GM12878 (cell line): ENCODE measurements at regions not wholly inside any gene's neighbourhood (a gene's known extent, or its start where the extent isn't known, plus 50 kb on each side); places are given as distances from the start of the nearest gene placed in this dataset.

ENCODE experiments used
- BCL3 ChIP-seq: IDR thresholded peaks from 2 replicates; pipeline ENCODE4 v1.6.1; 2011; ENCODE audit warnings: borderline replicate concordance, low read depth, mild to moderate bottlenecking, moderate library complexity, low read length; ENCODE audit not compliant: insufficient read depth, poor library complexity, severe bottlenecking
- CBX5 ChIP-seq: sonication (generic); IDR thresholded peaks from 2 replicates; pipeline ENCODE4 v1.6.1; 2016; ENCODE audit warnings: low read depth, moderate library complexity, mild to moderate bottlenecking, inconsistent platforms
- EP300 ChIP-seq, 2 experiments: fragments of 150-350 bp in 1 of 2; IDR thresholded peaks; 2 replicates each; pipeline ENCODE4 v1.6.1; 2011 to 2012; ENCODE audit warnings: low read depth in 2 of 2, low read length in 2 of 2, borderline replicate concordance in 1 of 2, improper control_type of control experiment in 1 of 2, inconsistent platforms in 1 of 2; ENCODE audit not compliant: control insufficient read depth in 1 of 2
- EZH2 ChIP-seq: IDR thresholded peaks from 2 replicates; pipeline ENCODE4 v1.6.1; 2012; ENCODE audit warnings: low read depth, mild to moderate bottlenecking, control low read depth, inconsistent platforms, low read length, borderline replicate concordance; ENCODE audit not compliant: control insufficient read depth
- FOS ChIP-seq: IDR thresholded peaks from 3 replicates; pipeline ENCODE4 v1.6.1; 2011; ENCODE audit warnings: borderline replicate concordance; ENCODE audit not compliant: insufficient read length; ENCODE audit errors: extremely low read depth
- SIN3A ChIP-seq: IDR thresholded peaks from 2 replicates; pipeline ENCODE4 v1.6.1; 2012; ENCODE audit warnings: low read depth, low read length, improper control_type of control experiment
- SMAD1 ChIP-seq: fragments of 450-650 bp; IDR thresholded peaks from 2 replicates; pipeline ENCODE4 v1.6.1; 2018; ENCODE audit warnings: mild to moderate bottlenecking, low read depth; ENCODE audit not compliant: partially characterized antibody
- TARDBP ChIP-seq: IDR thresholded peaks from 2 replicates; pipeline ENCODE4 v1.6.1; 2016; ENCODE audit warnings: borderline replicate concordance
- TCF7 ChIP-seq: IDR thresholded peaks from 2 replicates; pipeline ENCODE4 v1.6.1; 2014; ENCODE audit warnings: antibody characterized with exemption, borderline replicate concordance
- TF ChIP-seq, protein P1 (sequence below), 3 experiments: IDR thresholded peaks in 2 of 3; conservative IDR thresholded peaks in 1 of 3; 2 replicates each; pipeline ENCODE4 v1.5.1; 2011; ENCODE audit warnings: low read depth in 3 of 3, low read length in 3 of 3, mild to moderate bottlenecking in 3 of 3, control low read depth in 2 of 3, moderate library complexity in 2 of 3, inconsistent platforms in 1 of 3, mixed read lengths in 1 of 3; ENCODE audit not compliant: control insufficient read depth in 2 of 3, insufficient read depth in 1 of 3; ENCODE audit errors: extremely low read depth in 1 of 3

- no peak for TF ChIP-seq CBX5
- TF ChIP-seq BCL3: no peak
- no peak for TF ChIP-seq TCF7
- TF ChIP-seq SIN3A: no peak
- TF ChIP-seq, protein P1, sequence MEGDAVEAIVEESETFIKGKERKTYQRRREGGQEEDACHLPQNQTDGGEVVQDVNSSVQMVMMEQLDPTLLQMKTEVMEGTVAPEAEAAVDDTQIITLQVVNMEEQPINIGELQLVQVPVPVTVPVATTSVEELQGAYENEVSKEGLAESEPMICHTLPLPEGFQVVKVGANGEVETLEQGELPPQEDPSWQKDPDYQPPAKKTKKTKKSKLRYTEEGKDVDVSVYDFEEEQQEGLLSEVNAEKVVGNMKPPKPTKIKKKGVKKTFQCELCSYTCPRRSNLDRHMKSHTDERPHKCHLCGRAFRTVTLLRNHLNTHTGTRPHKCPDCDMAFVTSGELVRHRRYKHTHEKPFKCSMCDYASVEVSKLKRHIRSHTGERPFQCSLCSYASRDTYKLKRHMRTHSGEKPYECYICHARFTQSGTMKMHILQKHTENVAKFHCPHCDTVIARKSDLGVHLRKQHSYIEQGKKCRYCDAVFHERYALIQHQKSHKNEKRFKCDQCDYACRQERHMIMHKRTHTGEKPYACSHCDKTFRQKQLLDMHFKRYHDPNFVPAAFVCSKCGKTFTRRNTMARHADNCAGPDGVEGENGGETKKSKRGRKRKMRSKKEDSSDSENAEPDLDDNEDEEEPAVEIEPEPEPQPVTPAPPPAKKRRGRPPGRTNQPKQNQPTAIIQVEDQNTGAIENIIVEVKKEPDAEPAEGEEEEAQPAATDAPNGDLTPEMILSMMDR (IDR thresholded peaks at IDR 0.05 in 2 of 3, conservative IDR thresholded peaks at IDR 0.05 in 1 of 3; ENCODE audit: control insufficient read depth in 2 of 3, extremely low read depth in 1 of 3, insufficient read depth in 1 of 3, low read depth in 3 of 3, low read length in 3 of 3): no peak
- no peak for TF ChIP-seq SMAD1
- no peak for TF ChIP-seq TARDBP
- TF ChIP-seq FOS: no peak
- no peak for TF ChIP-seq EP300 (IDR thresholded peaks at IDR 0.05; ENCODE audit: borderline replicate concordance in 1 of 2, control insufficient read depth in 1 of 2, low read depth in 2 of 2, low read length in 2 of 2)
- TF ChIP-seq EZH2: no peak
Measured at GRCh38 chr3:159640225-159640624, 348.4 kb upstream of the IL12A start.
